NCI-H526 treated with DMSO at 0.1 percent for 48 hours (cell line): ENCODE measurements at regions not wholly inside any gene's neighbourhood (a gene's known extent, or its start where the extent isn't known, plus 50 kb on each side); places are given as distances from the start of the nearest gene placed in this dataset.
"Not testable (repeated sequence)": the region's sequence is repeated elsewhere in the genome, so short reads cannot be mapped to it uniquely, and the experiment has no call there.

Experiments
- DNase-seq: peaks from one replicate; lab custom pipeline; 2025; lab: John Stamatoyannopoulos, UW

DNA sequence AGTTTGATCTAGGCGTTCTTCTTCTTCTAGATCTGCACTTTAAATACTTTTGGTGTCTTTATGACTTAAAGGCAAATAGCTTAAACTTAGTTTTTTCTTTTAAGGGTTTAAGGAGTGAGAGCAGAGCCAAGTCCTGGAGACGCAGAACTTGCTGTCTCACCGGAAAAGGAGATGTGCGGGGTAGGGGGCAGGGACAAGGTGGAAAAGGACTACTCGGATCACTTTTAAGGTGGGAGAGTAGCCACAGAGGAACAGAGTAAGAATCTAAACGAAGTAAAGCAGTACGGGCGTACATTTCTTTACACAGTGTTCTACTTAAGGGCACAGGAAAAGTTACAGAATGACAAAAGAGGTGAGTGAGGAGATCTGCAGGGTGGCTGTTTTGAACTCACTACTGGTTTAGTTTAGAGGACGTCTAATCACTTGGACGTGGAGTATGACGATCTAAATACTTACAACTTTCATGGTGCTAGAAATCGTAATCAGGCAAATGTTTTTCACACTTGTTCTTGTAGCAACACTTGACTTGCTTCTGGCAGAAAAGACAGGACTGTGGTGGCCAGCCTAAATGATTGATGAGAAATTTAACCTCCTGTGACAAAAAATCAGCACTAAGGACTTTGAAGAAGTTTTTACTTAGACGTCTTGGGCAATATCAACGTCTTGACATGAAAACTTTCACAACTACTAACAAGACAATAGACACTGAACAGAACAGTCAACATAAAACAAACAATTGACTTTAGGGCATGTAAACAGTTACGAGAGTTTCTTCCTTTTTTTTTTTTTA, 127.0 kb downstream of the ART5 start:
- DNase-seq = not testable (repeated sequence)

DNA sequence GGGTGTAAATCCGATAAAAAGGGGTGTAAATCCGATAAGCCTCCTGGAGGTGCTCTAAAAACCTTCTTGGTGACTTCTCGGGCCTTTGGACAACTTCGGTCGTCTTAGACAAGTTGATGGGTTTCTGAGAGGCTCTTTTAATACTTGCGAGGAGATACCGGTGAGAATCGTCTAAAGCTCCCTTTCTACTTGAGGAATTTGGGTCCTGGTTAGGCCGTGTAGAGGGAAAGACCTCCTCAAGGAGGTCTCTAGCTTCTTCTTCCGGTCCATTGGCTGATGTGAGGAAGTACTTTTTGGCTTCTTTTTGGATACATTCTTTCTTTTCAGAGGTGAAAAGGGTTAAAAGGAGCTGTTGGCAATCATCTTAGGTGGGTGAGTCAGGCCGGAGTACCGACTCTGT, 128.5 kb downstream of the ART5 start:
- not testable (repeated sequence) for DNase-seq

DNA sequence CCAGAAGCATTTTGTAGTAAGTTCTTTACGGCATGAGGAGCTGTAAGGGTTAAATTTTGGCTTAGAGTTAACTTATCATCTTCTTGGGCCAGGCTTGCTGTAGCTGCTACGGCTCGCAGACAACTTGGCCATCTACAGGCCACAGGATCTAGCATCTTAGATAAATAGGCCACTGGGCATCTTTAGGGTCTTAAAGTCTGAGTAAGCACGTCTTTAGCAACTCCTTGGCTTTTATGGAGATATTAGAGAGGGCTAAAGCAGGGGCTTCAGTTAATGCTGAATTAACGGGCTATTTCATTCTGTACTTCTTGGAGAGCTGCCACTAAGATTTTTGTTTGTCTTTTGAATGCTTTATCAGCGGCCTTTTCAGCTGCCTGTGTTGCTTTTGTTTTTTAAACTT, 129.0 kb downstream of the ART5 start:
- not testable (repeated sequence) for DNase-seq

DNA sequence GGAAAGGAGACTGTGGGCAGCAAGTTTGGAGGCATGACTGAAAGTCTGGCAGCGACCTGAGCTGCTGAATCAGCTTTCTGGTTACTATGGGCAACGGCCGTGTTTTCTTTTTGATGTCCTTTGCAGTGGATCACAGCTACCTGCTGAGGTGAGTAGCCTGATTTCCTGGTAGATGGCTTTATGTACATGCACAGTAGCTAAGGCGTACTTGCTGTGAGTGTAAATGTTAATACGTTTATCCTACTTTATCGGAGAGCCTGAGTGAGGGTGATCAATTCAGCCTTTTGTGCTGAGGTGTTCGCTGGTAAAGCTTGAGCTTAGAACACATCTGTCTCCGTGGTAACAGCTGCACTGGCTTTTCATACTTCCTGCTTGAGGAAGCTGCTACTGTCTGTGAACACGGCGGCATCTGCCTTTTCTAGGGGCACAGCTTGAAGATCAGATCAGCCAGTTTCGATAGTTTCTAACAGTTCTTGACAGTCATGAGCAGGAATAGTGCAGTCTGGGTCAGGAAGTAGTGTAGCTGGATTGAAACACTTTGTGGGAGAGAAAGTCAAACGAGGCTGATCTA, 129.6 kb downstream of the ART5 start:
- DNase-seq = not testable (repeated sequence)

DNA sequence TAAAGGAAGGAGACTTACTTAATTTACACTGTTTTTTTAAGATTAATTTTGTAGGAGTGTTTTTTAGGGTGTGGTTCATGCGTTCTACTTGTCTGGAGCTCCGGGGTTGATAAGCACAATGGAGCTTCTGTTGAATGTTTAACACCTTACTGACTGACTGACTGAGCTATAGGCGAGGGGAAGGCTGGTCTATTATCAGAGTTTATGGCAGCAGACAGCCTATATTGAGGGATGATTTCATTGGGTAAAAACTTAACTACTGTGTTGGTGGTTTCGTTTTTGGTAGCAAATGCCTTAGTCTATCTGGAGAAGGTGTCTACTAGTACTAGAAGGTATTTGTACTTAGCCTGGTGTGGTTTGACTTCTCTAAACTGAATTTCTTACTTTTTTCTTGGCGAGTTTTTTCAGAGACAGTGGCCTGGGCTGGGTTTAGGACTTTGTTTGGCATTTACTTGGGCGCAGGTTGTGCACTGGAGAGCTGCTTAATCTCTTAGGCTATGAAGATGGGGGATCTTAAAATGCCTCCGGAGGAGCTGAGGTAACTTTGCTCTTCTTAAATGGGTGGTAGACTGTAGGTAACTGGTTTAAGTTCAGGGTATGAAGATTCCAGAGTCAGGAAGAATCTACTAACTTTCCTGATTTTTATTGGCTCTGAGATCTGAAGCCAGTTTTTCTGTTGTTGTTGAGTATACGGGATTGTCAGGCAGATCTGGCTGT, 130.2 kb downstream of the ART5 start:
- DNase-seq = not testable (repeated sequence)

DNA sequence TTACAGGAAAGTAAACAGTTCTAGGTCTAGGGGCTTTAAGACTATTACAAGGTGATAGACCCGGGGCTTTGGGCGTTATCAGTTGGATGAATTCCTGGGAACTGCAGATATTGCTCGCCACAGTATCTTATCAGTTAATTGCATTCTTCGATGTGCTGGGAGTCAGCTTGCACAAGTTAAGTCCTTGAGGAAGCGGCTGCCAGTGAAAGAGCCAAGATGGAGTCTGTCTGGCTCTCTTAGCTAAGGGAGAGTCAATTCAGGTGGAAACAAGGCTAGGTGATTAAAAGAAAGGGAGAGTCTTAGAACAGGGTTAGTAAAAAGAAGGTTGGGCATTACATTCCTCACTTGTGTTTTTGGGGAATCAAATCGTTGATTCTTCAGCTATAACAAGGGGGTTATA, 130.6 kb upstream of the ZNF195 start:
- DNase-seq = not testable (repeated sequence)

DNA sequence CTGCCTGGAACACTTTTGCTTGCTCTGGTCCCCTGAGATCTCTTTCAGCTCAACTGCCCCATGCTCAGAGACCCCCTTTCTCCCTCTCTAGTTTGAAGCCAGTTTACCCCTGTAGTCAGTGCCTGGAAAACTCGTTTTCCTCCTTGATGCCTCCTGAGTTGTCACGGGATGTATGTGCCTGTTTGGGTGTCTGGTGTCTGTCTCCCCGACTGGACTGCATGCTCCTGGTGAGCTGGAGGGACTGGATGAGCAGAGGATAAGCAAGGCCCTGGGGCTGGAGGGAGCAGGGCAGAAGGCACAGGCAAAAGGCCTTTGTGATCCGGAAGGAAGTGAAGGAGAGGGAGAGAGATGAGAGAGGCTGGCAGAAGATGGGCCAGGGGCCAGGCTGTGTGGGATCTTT, 120.3 kb upstream of the ZNF195 start:
- not testable (repeated sequence) for DNase-seq

DNA sequence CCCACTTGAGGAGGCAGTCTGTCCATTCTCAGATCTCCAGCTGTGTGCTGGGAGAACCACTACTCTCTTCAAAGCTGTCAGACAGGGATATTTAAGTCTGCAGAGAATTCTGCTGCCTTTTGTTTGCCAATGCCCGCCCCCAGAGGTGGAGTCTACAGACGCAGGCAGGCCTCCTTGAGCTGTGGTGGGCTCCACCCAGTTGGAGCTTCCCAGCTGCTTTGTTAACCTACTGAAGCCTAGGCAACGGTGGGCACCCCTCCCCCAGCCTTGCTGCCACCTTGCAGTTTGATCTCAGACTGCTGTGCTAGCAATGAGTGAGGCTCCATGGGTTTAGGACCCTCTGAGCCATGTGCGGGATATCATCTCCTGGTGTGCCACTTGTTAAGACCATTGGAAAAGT, 119.4 kb upstream of the ZNF195 start:
- DNase-seq = not testable (repeated sequence)

DNA sequence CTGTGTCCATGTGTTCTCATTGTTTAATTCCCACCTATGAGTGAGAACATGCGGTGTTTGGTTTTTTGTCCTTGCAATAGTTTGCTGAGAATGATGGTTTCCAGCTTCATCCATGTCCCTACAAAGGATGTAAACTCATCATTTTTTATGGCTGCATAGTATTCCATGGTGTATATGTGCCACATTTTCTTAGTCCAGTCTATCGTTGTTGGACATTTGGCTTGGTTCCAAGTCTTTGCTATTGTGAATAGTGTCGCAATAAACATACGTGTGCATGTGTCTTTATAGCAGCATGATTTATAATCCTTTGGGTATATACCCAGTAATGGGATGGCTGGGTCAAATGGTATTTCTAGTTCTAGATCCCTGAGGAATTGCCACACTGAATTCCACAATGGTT, 114.2 kb upstream of the ZNF195 start:
- not testable (repeated sequence) for DNase-seq

DNA sequence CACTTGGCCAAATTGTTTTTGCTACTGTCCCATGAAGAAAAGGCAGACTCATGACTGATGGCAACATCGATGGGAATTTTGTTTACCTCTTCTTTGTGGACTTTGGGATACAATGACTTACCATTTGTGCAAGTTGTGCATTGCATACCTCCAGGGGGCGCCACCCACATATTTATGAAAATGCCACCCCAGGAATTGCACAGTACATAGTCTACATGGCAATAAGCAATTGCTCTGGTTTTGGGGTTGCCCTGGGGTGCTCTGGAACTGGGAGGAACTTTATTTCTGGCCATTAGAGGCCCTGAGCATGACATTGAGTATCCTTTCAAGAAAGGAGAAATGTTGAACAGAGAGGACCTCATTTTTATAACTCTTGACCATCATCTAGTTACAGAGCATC, 109.1 kb upstream of the ZNF195 start:
- DNase-seq = not testable (repeated sequence)

DNA sequence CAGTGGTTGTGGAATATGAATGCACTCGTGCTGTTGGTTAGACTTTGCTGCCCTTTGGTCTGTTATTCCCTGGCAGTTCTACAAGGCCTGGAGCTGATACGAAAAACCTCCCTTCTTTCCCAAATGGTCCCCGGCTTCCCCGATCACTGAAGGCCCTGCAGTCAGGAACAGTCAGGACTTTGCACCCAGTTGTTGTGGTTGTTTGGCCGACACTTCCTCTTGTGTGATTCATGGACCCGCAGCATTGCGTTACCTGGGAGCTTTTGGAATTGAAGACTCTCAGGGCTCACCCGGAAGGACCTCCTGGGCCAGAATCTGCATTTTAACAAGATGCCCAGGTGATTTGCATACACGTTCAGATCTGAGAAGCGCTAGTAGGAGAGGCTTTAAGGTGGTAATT, 106.8 kb upstream of the ZNF195 start:
- DNase-seq = not testable (repeated sequence)

DNA sequence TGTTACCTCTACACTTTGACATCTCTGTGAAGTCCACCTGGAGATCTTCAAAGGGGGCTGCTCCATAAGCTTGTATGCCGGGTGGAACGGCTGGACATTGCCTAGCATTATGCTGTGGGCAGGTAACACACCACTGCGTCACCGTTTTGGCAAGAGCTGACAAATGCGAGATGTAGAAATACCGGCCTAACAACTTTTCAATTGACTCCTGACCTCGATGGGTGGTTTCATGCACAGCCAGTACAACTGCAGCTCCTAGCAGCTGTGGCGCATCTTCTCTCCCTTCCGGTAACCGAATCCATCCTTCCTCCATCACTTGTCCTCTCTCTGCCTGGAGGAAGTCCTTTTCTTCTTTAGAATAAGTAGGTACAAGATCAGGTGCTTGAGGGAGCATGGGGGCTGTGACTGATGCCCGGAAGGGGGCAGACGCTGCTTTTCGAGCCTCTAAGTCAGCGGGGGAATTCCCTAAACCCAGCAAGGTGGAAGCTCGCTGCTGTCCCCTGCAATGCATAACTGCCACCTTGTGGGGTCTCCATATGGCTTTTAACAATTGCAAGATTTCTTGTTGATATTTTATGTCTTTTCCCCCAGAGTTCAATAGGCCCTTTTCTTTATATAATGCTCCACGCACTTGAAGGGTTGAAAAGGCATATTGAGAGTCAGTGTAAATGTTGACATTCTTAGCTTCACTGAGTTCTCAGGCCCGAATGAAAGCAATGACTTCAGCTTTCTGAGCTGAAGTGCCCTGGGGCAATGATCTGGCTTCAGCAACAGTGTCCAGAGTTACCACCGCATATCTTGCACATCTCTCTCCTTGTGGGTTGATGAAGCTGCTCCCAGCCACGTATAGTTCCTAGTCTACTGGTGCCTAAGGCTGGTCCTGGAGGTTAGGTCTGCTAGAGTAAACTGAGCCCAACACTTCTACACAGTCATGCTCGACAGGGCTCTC, 98.3 kb upstream of the ZNF195 start:
- DNase-seq = peak; percentile 73

DNA sequence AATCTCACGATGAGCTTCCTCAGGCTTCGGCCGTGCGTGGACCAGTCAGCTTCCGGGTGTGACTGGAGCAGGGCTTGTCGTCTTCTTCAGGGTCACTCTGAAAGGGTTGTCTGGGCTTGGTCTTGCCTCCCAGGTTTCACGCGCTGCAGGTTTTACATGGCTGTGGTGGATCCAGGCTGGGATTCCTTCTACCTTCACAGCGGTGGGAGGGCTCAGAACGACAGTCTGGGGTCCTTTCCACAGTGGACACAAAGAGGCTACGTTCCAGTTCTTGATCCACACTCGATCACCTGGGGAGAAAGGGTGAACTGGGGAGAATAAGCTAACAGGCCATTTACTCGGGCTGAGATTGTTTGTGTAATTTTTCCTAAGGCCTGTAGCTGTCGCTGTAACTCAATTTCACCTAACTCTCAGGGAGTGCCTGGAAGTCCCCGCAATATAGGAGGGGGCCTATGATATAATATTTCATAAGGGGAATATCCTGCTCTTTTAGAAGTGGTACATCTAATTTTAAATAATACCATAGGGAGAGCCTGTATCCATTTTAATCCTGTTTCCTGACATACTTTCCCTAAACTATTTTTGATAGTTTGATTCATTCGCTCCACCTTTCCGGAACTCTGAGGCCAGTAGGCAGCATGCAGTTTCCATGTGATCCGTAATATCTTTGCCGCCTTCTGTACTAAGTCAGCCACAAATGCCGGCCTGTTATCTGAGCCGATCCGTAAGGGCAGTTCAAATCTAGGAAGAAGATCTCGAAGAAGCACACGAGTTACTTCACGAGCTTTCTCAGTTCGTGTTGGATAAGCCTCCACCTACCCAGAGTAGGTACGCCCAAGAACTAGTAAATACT, 97.4 kb upstream of the ZNF195 start:
- peak; percentile 16 for DNase-seq

DNA sequence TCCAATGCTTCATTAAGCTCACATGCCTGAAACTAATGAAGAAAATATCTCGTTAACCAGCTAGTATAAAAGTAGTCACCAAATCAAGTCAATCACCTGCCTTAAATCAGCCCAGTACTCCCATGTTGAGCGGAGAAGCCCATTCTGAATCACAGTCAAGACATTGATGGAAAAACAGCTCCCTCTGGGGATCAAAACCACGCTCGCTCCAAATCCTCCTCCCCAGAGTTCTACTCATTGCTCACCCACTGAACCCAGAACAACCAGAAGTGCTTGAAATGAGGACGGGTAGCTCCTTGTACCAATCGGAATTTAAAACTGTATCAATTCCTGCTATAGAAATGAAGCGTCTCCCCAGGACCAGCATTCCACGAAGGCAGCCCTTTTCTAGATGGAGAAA, 90.0 kb upstream of the ZNF195 start:
- not testable (repeated sequence) for DNase-seq

DNA sequence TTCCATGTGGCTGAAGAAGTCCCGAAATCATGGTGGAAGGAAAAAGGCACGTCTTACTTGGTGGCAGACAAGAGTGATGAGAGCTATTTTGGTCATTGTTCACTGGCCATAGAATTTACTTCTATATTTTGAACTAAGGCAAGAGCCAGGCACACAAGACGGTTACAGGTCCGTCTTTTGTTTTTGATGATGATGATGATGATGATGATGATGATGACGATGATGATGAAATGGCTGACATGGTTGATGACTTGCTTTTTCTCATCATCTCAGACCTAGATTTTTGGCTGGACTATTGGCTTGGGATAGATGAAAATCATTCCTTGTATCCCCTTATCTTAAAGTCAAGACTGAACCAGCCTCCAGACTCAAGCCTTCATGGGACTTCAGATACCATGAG, 88.7 kb upstream of the ZNF195 start:
- not testable (repeated sequence) for DNase-seq

DNA sequence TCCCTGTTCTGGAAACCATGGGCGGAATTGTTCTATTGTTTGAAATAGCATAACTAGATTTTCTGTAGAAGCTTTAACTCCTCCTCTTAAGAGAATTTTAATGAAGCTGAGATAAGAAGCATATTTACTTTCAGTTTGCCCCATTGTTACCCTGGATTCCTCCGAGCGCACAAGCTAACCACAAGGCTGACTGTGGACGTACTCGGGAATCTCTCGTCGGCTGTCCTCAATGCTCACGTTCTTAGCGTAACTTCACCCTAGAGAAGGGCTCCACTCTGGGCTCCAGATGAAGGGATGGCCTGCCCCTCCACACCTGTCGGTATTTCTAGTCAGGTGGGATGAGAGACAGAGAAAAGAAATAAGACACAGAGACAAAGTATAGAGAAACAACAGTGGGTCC, 76.7 kb upstream of the ZNF195 start:
- DNase-seq = not testable (repeated sequence)

DNA sequence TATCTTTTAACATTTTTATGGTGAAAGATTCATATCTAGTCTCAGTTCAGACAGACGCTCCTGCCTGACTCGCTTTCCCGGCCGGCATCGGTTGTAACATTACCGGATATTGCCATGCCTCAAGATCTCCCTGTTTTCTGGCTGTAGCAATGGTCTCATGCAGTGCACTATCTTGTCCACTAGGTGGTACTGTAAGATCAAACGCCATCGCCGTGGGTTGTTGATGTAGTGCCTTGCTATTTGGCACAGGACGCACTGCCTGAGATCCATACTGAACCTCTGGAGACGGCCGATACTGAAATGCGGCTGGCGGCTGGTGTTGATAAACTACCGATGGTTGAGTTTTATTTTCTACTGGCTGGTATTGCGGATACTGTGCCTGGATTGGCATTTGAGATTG, 75.9 kb upstream of the ZNF195 start:
- peak; percentile 38 for DNase-seq

DNA sequence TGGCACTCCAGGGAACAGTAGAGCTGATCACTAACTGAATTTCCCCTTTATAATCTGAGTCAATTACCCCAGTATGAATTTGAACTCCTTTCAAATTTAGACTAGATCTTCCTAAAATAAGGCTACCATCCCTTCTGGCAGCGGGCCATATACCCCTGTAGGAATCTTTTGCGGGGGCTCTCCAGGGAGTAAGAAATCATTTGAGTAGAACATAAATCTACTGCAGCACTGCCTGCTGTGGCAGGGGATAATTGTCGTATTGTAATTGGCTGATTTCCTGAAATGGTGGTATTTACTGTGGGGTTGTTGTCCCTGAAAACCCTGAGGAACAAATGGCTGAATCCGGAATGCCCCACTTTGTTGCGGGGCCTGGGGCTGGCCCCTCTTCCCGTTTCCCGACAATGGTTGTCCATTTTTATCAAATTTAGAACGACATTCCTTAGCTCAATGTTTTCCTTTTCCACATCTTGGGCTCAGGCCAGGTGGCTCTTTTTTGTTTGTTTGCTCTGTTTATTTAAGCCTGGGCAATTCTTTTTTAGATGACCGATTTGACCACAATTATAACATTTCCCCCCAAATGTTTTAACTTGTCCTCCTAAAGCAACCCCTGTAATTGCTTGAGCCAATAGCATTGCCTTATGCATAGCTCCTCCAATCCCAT, 74.8 kb upstream of the ZNF195 start:
- not testable (repeated sequence) for DNase-seq

DNA sequence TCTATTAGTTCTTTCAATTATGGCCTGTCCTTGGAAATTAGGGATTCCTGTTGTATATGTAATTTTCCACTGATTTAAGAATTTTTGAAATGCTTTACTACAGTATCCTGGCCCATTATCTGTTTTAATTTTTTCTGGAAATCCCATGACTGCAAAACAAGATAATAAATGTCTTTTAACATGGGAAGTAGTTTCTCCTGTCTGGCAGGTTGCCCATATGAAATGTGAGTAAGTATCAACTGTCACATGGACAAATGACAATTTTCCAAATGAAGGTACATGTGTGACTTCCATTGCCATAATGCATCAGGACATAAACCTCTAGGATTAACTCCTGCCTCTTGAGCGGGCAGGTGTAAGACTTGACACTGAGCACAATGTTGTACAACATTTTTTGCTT, 71.9 kb upstream of the ZNF195 start:
- DNase-seq = not testable (repeated sequence)

DNA sequence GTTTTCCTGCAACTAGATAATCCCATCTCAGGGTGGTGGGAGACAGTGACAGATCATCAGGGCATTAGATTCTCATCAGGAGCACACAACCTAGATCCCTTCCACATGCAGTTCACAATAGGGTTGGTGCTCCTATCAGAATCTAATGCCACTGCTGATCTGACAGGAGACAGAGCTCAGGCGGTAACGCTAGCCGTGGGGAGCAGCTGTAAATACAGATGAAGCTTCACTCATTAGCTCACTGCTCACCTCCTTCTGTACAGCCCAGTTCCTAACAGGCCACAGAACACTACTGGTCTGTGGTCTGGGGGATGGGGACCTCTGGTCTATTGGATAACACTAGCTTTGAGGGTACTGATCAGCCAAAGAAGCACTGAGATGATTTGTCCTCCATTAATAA, 66.6 kb upstream of the ZNF195 start:
- DNase-seq = not testable (repeated sequence)

DNA sequence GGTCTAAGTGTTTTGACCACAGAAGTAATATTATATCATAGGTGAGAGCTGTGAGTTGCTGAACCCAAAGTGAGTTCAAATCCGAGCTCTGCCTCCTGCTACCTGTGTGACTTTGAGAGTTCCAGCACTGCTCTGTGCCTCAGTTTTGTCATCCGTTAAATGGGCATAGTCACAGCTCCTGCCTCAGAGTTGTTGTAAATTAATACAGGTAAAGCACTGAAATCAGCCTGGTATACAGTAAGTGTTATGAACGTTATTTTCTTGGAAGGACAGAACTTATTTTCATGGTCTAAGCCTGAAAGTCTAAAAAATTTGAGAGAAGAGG, 65.4 kb upstream of the ZNF195 start:
- DNase-seq = not testable (repeated sequence)
